HUDEP-2 (cell line): ENCODE measurements at regions not wholly inside any gene's neighbourhood (a gene's known extent, or its start where the extent isn't known, plus 50 kb on each side); places are given as distances from the start of the nearest gene placed in this dataset.

Experiments
- DNase-seq, 76 experiments: peaks; one replicate each; lab custom pipeline; 2025; ENCODE audit not compliant: unreplicated experiment in 76 of 76; lab: John Stamatoyannopoulos, UW

DNA sequence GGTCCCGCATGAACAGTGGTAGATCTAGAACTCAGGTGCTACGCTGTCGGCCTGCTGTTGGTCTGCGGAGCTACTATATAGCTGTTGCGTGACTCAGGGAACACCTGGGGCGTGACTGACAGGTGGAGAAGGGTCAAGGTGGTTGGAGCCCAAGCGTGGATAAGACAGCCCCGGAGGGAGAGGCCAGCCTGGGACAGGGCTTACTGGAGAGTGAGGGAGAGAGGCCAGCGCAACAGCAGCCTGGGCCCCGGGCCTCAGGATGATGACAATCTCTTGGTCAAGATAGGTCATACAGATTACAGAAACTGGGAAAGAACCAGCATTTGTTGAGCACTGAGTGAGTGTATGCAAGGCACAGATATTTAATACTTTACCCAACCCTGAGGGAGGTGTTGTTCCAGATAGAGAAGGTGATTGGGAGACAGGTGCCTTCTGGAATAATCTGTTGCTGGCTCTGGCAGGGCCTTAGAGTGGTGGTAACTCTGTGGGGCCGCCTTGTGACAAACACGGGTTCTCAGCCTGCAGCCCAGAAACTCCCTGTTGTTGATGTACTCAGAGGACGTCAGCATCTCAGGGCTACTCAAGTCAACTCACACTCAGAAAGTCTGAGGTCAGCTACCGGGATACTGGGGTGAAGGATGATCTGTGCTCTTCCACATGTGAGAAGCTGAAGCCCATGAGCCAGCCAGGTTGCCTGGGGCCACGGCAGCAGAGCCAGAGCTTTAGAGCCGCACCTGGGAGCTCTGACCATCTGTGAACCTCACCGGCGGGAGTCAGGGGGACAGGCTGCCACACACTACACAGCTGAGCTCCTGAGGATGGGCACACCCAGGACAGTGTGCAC lies 265.4 kb upstream of the HES1 start:
- no peak for DNase-seq

DNA sequence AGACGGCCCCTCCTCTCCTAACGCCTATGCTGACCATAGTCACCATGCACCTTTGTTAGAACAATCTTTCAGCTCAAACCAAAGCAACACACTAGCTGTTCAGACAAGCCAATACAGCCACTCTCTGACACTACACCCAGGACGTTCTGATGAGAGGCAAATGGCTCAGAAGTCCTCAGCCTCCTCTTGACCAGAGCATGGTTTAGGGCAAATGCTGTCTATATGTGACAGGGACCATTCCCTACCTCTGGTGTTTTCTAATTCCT lies 264.8 kb upstream of the HES1 start:
- DNase-seq: no peak

DNA sequence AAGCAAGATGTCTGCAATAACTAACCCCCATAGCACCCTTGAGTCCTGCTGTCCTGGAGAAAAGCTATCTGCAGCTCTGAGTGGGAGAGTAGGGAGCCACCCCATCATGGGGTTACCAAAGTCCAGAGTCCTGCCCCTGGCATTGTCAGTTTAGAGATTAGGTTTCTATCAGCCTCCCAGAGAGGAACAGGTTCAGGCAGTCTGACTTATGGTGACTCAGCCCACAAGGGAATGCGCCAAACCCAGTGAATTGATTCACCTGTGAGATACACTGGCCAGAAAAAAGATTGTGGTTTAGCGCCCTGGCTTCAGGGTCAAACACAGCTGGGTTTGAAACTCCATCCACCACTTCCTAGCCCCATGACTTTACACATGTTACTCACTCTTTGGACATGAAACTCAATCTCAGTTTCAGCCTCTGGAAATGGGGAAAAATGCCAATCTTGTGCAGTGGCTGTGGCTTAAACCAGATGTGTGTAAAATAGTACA lies 263.6 kb upstream of the HES1 start:
- DNase-seq: peak in 53 of 76 experiments; percentile 5 to 73 (median 36)

DNA sequence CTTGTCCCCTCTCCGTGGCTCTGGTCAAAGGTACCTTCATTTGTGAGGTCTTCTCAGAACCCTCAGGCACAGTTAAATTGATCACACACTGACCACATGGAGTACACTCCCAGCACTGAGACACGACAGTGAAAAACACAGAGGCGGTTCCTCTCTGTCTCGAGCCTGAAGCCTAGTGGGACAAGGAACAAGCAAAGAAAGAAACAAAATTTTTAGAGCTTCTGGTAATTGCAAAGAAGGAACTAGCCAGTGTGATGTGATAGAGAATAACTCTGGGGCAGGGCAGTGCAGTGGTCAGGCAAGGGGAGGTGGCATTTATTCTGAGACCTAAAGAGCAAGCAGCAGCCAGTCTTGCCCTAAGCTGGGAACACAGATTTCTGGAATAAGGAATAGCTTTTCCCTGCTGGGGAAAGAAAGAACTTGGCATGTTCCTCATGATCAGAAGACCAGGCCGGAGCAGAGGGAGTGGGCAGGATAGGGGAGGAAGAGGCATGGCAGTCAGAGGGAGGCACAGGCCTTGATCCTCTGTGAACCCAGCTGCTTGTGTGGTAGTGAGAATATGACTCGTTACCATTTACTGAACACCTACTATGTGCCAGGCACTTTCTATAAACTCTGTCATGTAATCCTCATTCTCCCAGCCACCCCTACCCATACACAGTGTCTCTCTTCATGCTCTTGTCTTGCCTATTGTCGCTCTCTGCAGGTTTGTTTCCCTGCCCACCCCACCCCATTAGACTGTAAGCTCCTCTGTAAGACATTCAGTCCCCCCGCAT lies 262.3 kb upstream of the HES1 start:
- no peak for DNase-seq

DNA sequence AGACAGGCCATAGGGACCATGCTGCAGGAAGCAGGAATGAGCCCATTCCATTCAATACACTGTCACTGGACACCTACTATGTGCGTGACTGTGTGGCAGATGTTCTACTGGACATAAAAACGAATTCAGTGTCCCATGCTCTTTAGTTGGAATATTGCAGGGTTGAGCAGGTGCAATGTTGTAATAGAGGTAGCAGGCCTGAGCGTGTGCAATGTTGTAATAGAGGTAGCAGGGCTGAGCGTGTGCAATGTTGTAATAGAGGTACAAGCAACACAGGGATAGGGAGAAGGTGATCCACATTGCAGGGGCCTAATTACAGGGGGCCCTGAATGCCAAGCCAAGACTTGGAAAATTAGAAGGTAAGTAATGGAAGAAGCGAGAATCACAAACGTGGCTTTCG lies 261.4 kb upstream of the HES1 start:
- DNase-seq: no peak

DNA sequence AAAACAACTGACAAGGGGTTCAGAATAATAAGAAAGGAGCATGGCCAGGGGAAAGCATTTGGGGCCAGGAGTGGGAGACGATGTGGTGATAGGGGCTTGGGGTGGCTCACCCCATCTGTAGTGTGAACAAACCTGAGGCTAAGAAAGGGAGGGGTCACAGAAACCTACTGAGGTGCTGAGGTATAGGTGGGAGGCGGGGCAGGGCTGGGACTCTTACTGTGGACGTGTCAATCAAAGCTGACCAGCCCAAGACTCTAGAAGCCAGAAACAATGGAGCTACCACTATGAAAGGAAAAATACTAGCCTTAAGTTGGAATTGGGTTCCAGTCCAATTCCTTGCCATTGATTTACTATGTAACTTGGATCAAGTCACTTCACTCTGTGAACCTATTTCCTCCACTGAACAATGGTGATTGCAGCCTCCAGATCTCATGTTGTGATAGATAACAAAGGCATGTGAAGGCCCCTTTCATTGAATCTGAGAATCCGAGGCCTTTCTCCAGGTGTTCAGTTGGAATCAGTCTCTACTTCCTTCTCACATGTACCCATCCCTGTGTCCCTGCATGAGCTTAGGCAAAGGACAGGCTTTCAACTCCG lies 260.9 kb upstream of the HES1 start:
- no peak for DNase-seq

DNA sequence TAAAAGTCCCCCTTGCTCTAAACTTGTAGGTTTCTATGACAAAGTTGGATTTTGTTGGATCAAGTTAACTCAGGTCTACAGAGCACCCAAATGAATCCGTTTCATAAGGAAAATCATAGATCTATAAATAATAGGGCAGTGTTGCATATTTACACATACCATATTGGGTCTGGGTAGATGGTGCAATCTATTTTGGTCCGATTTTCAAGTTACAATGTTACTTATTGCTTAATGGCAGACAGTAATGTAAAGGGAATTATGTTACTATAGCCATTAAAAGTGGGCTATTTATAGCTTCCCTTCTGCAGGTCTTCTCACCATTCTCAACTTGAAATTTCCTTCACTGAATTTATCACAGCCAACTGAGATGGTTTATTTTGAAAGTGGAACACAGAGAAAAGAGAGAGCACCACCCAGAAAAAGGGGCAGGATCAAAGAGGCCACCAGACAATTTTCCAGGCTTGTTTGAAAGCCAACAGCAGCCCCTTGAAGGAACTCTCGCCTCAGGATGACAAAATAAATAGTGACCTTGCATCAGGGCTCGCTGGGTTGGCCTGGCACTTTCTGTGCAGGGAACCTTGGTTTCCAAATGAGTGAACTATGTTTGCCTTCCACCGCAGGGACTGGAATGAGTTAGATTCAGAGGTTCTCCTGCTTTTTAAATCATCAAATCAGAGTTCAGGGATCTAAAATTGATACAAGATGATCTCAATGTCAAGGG lies 260.2 kb upstream of the HES1 start:
- DNase-seq: no peak

DNA sequence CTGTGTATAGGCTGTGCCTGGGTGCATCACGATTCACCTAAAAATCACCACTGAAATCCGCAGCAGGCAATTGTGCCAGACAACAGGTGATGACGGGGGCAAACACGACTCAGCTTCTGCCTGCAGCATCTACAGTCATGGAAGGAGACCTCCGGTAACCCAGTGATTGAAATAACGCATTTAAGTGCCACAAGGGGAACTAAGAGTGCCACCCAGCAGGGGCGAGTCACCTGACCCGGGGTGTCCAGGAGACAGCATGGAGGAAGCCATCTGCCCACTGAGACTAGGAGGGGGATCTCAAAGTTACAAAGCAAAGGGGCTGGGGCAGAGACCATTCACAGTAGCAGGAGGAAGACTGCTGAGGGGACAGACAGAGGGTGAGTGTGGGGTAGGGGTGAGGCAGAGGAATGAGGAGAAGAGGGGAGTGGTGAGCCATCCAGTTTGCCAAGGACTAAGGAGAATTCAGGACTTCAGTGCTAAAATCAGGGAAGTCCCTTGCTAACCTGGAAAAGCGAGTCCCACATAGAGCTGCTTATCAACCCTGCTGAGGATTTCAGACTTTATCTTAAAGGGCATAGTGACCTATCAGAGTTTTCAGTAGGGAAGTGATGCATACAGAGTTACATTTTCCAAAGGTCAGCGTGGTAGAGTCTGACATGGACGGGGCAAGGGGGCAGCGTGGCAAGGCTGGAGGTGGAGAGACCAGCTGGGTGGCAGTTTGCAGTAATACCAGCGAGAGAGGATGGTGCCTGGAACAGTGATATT lies 256.7 kb upstream of the HES1 start:
- peak in 2 of 76 experiments; percentile 9 to 14 for DNase-seq

DNA sequence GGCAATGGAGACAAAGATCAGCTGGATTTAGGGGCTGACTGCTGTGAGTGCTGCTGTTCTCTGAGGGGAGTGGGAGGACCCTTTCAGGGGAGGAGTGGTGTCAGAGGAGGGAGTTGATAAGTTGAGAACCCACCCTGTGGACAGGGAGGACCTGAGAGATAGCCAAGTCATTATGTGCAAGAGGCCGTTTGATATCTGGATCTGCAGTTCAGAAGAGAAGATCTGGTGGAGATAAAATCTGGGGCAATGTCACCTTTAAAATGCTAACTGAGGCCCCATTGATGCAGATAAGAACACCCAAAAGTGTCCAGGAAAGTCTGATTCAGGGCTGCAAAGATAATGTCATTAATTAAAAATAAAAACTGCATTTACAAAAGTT lies 256.1 kb upstream of the HES1 start:
- DNase-seq: peak in 47 of 76 experiments; percentile 4 to 66 (median 25)

DNA sequence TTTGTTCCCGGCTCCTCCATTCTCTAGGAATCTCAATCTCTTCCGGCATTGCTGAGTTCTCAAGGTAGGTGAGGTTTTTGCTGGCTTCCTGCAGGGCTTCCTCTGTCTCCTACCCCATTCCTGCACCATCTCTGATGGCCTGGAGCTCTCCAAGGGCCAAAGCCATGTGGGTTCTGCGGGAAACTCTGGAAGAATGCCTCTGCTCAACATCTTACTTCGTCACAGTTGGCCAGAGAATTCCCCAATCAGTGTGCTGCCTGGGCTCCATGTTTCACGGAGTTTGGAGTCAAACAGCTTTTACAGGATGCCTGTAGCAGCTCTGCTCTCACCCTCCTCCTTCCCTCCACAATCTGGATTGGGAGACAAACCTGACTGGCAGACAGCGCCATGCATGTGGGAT lies 253.9 kb upstream of the HES1 start:
- no peak for DNase-seq

DNA sequence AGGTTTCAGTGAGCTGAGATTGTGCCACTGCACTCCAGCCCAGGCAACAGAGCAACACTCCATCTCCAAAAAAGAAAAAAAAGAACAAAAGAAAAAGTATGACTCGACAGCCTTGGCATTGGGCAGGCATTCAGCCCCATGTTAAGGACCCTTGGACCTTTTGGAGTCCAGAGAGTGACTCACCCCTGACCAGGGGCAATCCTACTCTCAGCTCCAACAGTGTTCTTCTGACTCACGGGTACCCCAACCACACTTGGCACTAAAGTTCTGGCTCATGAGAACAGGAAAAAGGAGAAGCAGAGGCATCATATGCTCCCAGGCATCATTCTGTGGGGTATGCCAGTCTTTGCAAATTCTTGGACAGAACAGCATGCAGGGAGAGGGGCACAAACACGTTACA lies 252.4 kb upstream of the HES1 start:
- no peak for DNase-seq

DNA sequence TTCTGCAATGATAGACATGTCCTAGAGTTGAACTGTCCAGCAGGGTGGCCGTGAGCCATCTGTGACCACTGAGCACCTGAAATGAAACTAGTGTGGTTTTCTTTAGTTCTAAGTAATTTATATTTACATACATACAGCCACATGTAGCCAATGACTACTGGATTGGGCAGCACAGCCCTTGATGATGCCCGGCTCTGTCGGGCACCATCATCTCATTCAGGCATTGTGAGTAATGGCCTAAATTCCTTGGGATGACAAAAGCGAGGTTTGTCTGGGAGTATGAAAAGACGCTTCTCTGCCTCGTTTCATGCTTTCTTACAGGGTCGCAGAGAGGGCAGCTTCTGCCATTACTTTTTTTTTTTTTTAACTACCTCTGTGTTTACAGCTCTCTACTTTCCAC lies 251.9 kb upstream of the HES1 start:
- no peak for DNase-seq

DNA sequence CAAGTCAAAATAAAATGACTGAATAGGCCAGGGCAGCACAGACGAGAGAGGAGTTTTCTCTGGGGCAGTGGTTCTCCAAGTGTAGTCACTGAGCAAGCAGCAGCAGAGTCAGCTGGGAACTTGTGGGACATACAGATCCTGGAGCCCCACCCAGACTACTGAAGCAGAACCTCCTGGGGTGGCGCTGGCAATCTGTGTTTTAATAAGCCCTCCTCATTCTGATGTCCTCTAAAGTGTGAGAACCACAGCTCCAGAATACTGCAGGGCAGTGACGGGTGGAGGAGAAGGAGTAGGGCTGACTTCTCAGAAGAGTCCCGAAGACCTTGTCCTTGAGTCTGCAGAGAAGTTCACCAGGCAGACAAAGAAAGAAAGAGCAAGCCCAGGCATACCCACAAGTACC lies 251.3 kb upstream of the HES1 start:
- DNase-seq: peak in 2 of 76 experiments; percentile 1 to 2

DNA sequence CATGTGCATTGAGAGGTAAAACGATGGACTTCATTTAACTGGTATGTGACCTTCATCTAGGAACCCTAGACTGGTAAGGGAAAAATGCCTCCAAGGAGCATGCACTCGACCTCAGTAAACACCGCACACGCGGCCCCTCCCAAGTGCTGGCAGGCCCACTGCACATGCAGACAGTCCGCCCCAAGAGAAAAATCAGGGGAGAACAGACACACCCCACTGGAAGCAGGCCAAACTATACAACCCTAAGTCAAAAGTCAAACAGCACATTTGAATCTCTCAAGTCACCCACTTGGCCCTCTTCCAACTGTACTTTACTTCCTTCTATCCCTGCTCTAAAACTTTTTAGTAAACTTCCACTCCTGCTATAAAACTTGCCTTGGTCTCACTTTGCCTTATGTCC lies 250.1 kb upstream of the HES1 start:
- peak in 52 of 76 experiments; percentile 6 to 67 (median 25) for DNase-seq

DNA sequence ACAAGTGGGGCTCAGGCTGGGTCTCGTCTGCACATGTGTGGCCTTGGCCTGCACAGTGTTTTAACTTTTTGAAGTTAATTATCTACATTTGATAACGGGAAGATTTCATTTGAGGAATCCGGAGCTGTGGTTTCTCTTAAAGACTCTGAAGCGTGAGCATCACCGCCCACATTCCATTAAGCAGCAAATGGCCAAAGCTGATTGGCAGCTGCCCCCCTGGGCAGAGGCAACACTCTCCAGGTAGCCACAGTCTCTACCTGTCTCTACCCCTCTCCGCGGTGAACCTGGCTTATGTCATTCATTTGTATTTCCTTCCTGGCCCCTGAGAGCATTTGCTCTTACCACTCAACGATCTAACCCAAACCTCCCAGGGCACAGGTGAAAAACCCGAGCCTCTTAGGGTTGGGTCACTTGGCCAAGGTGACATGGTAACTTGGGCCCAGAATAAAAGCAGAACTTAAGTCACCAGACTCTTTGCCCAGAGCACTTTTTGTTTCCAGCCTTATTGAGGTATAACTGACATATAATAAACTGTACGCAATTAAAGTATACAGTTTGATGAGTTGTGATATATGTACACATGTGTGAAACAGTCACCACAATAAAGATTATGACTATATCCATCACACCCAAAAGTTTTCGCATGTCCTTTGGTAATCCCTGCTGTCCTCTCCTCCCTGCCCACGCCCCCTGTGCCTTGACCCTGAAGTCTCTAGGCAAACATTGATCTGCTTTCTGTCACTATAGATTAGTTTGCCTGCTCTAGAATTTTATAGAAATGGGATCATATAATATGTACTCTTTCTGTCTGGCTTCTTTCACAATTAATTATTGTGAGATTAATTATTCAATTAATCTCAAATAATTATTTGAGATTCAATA lies 245.7 kb upstream of the HES1 start:
- DNase-seq: no peak

DNA sequence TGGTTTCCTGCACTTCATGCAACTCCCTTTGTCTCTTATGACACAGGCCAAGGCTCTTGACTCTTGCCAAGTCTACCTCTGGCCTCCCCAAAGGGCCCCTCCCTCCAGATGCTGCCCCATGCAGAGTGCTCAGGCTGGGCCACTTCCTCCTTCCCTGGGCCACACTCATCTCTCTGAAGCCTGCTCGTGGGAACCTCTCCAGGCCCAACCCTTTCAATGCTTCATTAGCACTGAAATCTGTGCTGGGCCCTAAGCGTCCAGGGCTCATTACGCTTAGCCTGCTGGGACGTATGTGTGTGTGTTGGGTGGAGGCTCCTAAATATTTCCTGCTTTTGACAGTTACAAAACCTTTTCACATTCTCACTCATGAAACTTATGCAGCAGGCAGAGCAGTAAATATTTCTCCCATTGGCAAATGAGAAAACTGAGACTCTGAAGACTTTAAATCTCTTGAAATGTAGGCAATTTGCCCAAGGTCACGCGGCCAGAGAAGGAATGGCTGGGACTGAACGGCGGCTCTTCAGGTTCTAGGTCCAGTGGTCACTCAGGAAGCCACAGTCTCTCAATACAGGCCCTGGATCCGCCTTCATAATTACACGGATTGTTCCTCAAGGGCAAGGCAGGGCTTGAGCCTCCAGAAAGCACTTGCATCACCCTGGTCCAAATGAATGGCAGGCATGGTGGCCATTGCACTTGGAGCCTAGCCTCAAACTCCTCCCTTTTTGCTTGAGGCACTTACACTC lies 241.7 kb upstream of the HES1 start:
- DNase-seq: peak in 40 of 76 experiments; percentile 2 to 57 (median 24)

DNA sequence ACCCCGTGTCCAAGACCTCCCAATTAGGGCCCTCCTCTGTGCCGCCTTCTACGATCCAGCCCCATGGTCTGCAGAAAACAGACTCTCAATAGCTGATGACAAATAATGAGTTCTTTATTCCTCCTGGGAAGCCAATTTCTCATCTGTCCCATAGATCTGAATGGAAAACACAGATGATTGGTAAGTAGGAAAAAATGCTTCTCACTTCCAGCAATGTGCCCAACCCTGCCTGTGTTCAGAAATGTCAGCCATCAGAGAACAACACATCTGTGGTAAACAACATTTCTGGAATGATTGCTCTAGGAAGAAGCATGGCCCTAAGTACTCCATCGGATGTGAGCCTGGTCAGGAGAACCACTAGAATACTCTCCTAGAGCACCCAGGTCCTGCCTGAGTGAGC lies 240.5 kb upstream of the HES1 start:
- no peak for DNase-seq

DNA sequence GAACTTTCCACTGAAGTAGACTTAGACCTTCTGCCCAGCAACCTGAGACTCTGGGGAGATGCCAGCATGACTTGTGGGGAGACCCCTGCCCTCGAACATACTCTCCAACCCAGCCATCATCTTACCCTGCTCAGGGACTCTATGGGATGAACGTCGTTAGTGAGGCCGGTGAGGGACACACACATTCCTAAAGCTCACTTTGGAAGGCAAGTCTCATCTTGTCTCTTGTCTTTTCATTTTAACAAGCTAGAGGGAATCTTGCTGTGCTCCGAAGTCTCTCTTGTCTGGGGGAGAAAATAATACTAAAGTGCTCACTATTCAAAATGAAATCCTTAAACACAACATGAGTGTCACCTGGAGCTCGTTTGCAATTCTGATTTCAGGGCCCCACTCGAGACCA lies 239.5 kb upstream of the HES1 start:
- no peak for DNase-seq

DNA sequence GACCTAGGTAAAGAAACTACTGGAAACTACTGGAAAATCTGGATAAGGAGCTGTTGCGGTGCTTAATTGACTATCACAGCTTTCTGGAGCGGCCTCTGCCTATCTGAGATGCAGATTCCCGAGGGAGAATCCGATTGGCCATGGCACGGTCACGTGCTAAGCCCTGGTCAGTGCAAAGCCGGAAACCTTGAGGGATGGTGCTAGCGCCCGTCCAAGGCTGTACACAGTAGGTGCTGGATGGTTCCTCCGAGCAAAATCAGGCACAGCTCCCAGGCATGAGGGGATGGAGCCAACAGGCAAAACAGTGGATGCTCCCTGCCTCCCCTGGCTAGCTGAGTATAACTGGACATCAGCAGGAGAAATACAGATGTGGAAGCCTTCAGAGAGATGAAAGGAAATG lies 238.7 kb upstream of the HES1 start:
- no peak for DNase-seq
